Astrocyte (in vitro differentiated cells and primary cell): ENCODE measurements at regions not wholly inside any gene's neighbourhood (a gene's known extent, or its start where the extent isn't known, plus 50 kb on each side); places are given as distances from the start of the nearest gene placed in this dataset.

ENCODE experiments used
- DNase-seq: peaks from one replicate; pipeline ENCODE4 v3.0.0-alpha.2; 2010; ENCODE audit warnings: low read depth
- FAIRE-seq: peaks from 2 replicates; lab custom pipeline; 2011; peaks lifted over from hg19 to GRCh38; lab: Jason Lieb, UNC
- H2AFZ ChIP-seq: 2 replicates; pipeline ENCODE4 v1.6.0; 2012; ENCODE audit warnings: low read depth, low read length, inconsistent platforms
- H3K27ac ChIP-seq: 2 replicates; pipeline ENCODE4 v1.5.1; 2011; ENCODE audit warnings: low read depth, low read length, inconsistent platforms
- H3K27me3 ChIP-seq: 2 replicates; pipeline ENCODE4 v1.6.0; 2011; ENCODE audit warnings: low read length, inconsistent platforms; ENCODE audit not compliant: insufficient read depth
- H3K36me3 ChIP-seq: 2 replicates; pipeline ENCODE4 v1.5.1; 2011; ENCODE audit warnings: low read length, inconsistent platforms; ENCODE audit not compliant: insufficient read depth
- H3K4me1 ChIP-seq: 2 replicates; pipeline ENCODE4 v1.5.1; 2011; ENCODE audit warnings: low read length, inconsistent platforms; ENCODE audit not compliant: insufficient read depth
- H3K4me2 ChIP-seq: 2 replicates; pipeline ENCODE4 v1.6.0; 2012; ENCODE audit warnings: low read length, inconsistent platforms
- H3K4me3 ChIP-seq: 2 replicates; pipeline ENCODE4 v1.5.1; 2011; ENCODE audit warnings: low read depth, mild to moderate bottlenecking, low read length, inconsistent platforms; ENCODE audit not compliant: insufficient read depth
- H3K79me2 ChIP-seq: 2 replicates; pipeline ENCODE4 v1.6.0; 2012; ENCODE audit warnings: mild to moderate bottlenecking, low read length, inconsistent platforms; ENCODE audit not compliant: insufficient read depth
- H3K9ac ChIP-seq: 2 replicates; pipeline ENCODE4 v1.6.0; 2012; ENCODE audit warnings: mild to moderate bottlenecking, low read length, inconsistent platforms
- H3K9me3 ChIP-seq: 2 replicates; pipeline ENCODE4 v1.5.1; 2012; ENCODE audit warnings: low read depth, mild to moderate bottlenecking, low read length, inconsistent platforms; ENCODE audit not compliant: insufficient read depth
- H4K20me1 ChIP-seq: 2 replicates; pipeline ENCODE4 v1.6.0; 2012; ENCODE audit warnings: low read length, inconsistent platforms; ENCODE audit not compliant: insufficient read depth
- H3K27ac Mint-ChIP-seq: one replicate; pipeline ENCODE4 v1.8.0; 2021; ENCODE audit warnings: mild to moderate bottlenecking, mixed read lengths; ENCODE audit not compliant: unreplicated experiment
- H3K27me3 Mint-ChIP-seq: one replicate; pipeline ENCODE4 v1.8.0; 2021; ENCODE audit warnings: low read depth, mixed read lengths; ENCODE audit not compliant: unreplicated experiment
- H3K36me3 Mint-ChIP-seq: one replicate; pipeline ENCODE4 v1.8.0; 2021; ENCODE audit warnings: low read depth, mixed read lengths; ENCODE audit not compliant: unreplicated experiment
- H3K4me1 Mint-ChIP-seq: one replicate; pipeline ENCODE4 v1.8.0; 2021; ENCODE audit warnings: low read depth, mixed read lengths; ENCODE audit not compliant: unreplicated experiment
- H3K4me3 Mint-ChIP-seq: one replicate; pipeline ENCODE4 v1.8.0; 2021; ENCODE audit warnings: mild to moderate bottlenecking, moderate library complexity, mixed read lengths; ENCODE audit not compliant: unreplicated experiment
- H3K9me3 Mint-ChIP-seq: one replicate; pipeline ENCODE4 v1.8.0; 2021; ENCODE audit warnings: mild to moderate bottlenecking, mixed read lengths; ENCODE audit not compliant: unreplicated experiment
- EZH2 ChIP-seq: IDR thresholded peaks from 2 replicates; pipeline ENCODE4 v1.6.1; 2012; ENCODE audit warnings: mild to moderate bottlenecking, low read length, inconsistent platforms; ENCODE audit not compliant: insufficient read depth
- TF ChIP-seq, protein P1 (sequence below): IDR thresholded peaks from 2 replicates; pipeline ENCODE4 v1.5.1; 2011; ENCODE audit warnings: low read depth, mild to moderate bottlenecking, inconsistent platforms, low read length, moderate library complexity; ENCODE audit not compliant: insufficient read depth

DNA sequence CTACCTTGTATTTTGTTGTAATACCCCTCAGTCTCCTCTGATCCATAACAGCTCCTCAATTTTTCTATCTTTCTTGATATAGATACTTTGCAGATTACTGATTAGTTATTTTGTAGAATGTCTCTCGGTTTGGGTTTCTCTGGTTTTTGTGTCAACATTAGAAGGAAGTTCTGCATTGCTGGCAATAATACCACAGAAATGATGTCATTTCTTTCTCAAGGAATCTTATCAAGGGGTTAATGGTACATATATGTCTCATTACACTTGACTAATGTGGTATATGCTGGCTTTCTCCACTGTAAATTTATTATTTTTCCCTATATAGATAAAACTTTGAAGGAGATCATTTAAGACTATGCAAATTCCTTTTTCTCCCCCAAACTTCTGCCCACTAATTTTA is 183.6 kb upstream of the DKK2 start:
- Histone ChIP-seq H3K4me2 (peak overlapping the region; percentile 14), H3K27ac (peak overlapping the region; percentile 7), H2AFZ (no peak overlapping the region), H3K9me3 (no peaks in the 10 kb centered on the region), H3K79me2 (no peaks in the 10 kb centered on the region), H3K4me1 (no peaks in the 10 kb centered on the region), H3K9ac (no peak overlapping the region), H3K36me3 (no peaks in the 10 kb centered on the region), H4K20me1 (no peaks in the 10 kb centered on the region), H3K4me3 (no peak overlapping the region), H3K27me3 (no peaks in the 10 kb centered on the region)
- H3K4me1 Mint-ChIP-seq: peaks cover 30% of the 10 kb centered on the region
- no peak for FAIRE-seq
- TF ChIP-seq EZH2: no peak
- TF ChIP-seq, protein P1, sequence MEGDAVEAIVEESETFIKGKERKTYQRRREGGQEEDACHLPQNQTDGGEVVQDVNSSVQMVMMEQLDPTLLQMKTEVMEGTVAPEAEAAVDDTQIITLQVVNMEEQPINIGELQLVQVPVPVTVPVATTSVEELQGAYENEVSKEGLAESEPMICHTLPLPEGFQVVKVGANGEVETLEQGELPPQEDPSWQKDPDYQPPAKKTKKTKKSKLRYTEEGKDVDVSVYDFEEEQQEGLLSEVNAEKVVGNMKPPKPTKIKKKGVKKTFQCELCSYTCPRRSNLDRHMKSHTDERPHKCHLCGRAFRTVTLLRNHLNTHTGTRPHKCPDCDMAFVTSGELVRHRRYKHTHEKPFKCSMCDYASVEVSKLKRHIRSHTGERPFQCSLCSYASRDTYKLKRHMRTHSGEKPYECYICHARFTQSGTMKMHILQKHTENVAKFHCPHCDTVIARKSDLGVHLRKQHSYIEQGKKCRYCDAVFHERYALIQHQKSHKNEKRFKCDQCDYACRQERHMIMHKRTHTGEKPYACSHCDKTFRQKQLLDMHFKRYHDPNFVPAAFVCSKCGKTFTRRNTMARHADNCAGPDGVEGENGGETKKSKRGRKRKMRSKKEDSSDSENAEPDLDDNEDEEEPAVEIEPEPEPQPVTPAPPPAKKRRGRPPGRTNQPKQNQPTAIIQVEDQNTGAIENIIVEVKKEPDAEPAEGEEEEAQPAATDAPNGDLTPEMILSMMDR: no peak
- no peaks in the 10 kb centered on the region for H3K27me3 Mint-ChIP-seq
- DNase-seq: peak; percentile 45
- H3K27ac Mint-ChIP-seq: peak overlapping the region; percentile 95
- H3K36me3 Mint-ChIP-seq: no peaks in the 10 kb centered on the region
- H3K9me3 Mint-ChIP-seq: peaks cover 3% of the 10 kb centered on the region
- H3K4me3 Mint-ChIP-seq: peak overlapping the region; percentile 46

DNA sequence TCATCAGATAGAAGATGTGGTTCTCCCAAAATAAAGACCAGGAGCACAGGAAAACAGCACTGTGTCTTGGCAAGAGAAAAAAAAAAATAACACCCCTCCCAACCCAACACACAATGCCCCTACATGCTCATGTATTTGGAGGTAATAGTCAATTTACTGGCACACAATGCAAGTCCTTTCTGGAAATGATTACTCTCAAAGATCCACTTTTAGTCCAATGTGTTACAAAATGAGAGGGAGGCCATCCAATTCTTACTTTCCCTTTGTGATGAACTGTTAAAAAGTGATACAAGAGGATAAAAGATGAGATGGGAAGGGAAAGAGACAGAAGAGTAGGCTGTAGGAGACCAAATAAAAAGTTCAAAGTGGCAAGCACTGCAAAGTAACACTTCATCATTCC is 180.3 kb upstream of the DKK2 start:
- H2AFZ ChIP-seq: no peak overlapping the region
- H3K36me3 ChIP-seq: no peaks in the 10 kb centered on the region
- H3K27ac Mint-ChIP-seq: no peak overlapping the region
- H3K4me1 Mint-ChIP-seq: peaks cover 39% of the 10 kb centered on the region
- H3K9me3 ChIP-seq: no peaks in the 10 kb centered on the region
- H3K4me3 Mint-ChIP-seq: no peak overlapping the region
- H3K27me3 Mint-ChIP-seq: no peaks in the 10 kb centered on the region
- H3K9ac ChIP-seq: no peak overlapping the region
- no peak overlapping the region for H3K4me3 ChIP-seq
- no peaks in the 10 kb centered on the region for H4K20me1 ChIP-seq
- DNase-seq: no peak
- H3K9me3 Mint-ChIP-seq: peaks cover 3% of the 10 kb centered on the region
- H3K27me3 ChIP-seq: no peaks in the 10 kb centered on the region
- no peaks in the 10 kb centered on the region for H3K4me1 ChIP-seq
- H3K79me2 ChIP-seq: no peaks in the 10 kb centered on the region
- no peak overlapping the region for H3K27ac ChIP-seq
- no peak for TF ChIP-seq EZH2
- TF ChIP-seq, protein P1: no peak
- no peak for FAIRE-seq
- H3K36me3 Mint-ChIP-seq: no peaks in the 10 kb centered on the region
- H3K4me2 ChIP-seq: no peak overlapping the region

DNA sequence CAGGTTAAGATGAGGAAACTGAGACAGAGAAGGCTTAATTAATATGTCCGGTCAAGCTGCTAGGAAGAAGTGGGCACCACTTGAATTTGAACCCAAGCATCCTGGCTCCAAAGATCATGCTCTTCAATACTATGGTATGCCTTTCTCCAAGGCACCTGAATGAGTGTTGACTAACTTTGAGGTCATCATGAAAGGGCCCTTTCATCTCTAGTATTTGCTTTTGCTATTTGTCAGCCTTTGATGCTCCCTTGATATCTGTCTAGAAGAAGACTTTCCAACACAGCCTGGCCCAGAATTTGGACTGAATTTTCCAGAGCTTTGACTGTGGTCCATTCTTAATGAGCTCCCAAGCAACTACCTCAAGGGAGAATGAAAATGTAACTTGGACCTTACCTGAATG is 179.1 kb upstream of the DKK2 start:
- peaks cover 3% of the 10 kb centered on the region for H3K9me3 Mint-ChIP-seq
- H4K20me1 ChIP-seq: no peaks in the 10 kb centered on the region
- H3K27ac Mint-ChIP-seq: no peak overlapping the region
- H3K9me3 ChIP-seq: no peaks in the 10 kb centered on the region
- H3K4me3 ChIP-seq: no peak overlapping the region
- peaks cover 41% of the 10 kb centered on the region for H3K4me1 Mint-ChIP-seq
- no peaks in the 10 kb centered on the region for H3K27me3 Mint-ChIP-seq
- FAIRE-seq: no peak
- H3K4me2 ChIP-seq: no peak overlapping the region
- H3K79me2 ChIP-seq: no peaks in the 10 kb centered on the region
- H3K36me3 ChIP-seq: no peaks in the 10 kb centered on the region
- H3K4me3 Mint-ChIP-seq: no peak overlapping the region
- DNase-seq: no peak
- no peak overlapping the region for H3K9ac ChIP-seq
- H3K27me3 ChIP-seq: no peaks in the 10 kb centered on the region
- no peak overlapping the region for H2AFZ ChIP-seq
- no peak overlapping the region for H3K27ac ChIP-seq
- H3K36me3 Mint-ChIP-seq: no peaks in the 10 kb centered on the region
- no peak for TF ChIP-seq EZH2
- TF ChIP-seq, protein P1: no peak
- no peaks in the 10 kb centered on the region for H3K4me1 ChIP-seq
